ENCODE measurements at regions not wholly inside any gene's neighbourhood (a gene's known extent, or its start where the extent isn't known, plus 50 kb on each side); places are given as distances from the start of the nearest gene placed in this dataset.

DNA sequence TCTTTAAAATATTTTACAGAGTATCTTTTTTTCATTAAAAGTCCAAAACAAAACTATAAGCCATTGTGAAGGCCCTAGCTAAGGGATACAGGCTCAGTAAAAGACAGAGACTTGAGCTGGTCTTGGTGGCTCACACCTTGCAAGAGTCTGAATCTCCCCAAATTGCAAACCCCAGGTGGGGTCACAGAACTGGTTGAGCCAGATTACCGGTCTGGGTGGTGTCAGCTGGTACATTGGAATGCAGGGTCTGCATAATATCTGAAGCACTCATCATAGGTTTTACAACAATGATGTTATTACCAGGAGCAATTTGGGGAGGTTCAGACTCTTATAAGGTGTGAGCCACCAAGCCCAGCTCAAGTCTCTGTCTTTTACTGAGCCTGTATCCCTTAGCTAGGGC lies 201.2 kb upstream of the ARPP21 start:
- TF ChIP-seq, protein P1, sequence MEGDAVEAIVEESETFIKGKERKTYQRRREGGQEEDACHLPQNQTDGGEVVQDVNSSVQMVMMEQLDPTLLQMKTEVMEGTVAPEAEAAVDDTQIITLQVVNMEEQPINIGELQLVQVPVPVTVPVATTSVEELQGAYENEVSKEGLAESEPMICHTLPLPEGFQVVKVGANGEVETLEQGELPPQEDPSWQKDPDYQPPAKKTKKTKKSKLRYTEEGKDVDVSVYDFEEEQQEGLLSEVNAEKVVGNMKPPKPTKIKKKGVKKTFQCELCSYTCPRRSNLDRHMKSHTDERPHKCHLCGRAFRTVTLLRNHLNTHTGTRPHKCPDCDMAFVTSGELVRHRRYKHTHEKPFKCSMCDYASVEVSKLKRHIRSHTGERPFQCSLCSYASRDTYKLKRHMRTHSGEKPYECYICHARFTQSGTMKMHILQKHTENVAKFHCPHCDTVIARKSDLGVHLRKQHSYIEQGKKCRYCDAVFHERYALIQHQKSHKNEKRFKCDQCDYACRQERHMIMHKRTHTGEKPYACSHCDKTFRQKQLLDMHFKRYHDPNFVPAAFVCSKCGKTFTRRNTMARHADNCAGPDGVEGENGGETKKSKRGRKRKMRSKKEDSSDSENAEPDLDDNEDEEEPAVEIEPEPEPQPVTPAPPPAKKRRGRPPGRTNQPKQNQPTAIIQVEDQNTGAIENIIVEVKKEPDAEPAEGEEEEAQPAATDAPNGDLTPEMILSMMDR (IDR thresholded peaks at IDR 0.05) = no peak
- no peak for TF ChIP-seq POLR2A (IDR thresholded peaks at IDR 0.05)

Data from tibial nerve (tissue), 3 donors.